Mucosa of descending colon (tissue), 3 donors: ENCODE measurements at regions not wholly inside any gene's neighbourhood (a gene's known extent, or its start where the extent isn't known, plus 50 kb on each side); places are given as distances from the start of the nearest gene placed in this dataset.

Experiments used
- ATAC-seq: fragments of 200-7000 bp; cut with Tn5 transposase; one replicate; pipeline ENCODE4 v1.9.1; 2020; ENCODE audit warnings: mild to moderate bottlenecking, moderate library complexity
- DNase-seq, 3 donors: peaks; one replicate each; pipeline ENCODE4 v3.0.0-alpha.2; 2020
- H3K36me3 ChIP-seq: fragments of 200-600 bp; one replicate; pipeline ENCODE4 v1.8.0; 2021; ENCODE audit warnings: low read depth, mild to moderate bottlenecking
- H3K4me1 ChIP-seq: fragments of 200-600 bp; one replicate; pipeline ENCODE4 v1.8.0; 2021; ENCODE audit warnings: low read depth, mild to moderate bottlenecking
- H3K4me3 ChIP-seq: fragments of 200-600 bp; one replicate; pipeline ENCODE4 v1.8.0; 2021; ENCODE audit warnings: mild to moderate bottlenecking
- H3K9me3 ChIP-seq: fragments of 200-600 bp; one replicate; pipeline ENCODE4 v1.8.0; 2021; ENCODE audit warnings: mild to moderate bottlenecking
- CTCF ChIP-seq: fragments of 200-600 bp; IDR thresholded peaks from one replicate; pipeline ENCODE4 v1.8.0; 2022; ENCODE audit warnings: antibody characterized with exemption, mild to moderate bottlenecking
- intact Hi-C, 2 donors: fragments of 100-400 bp; cut with DNase I in 1 of 2; cut with micrococcal nuclease in 1 of 2; formaldehyde crosslinking; loops; one replicate each; pipeline versions ENCODE4 v1.11.0 to v1.11.1; 2022; cut with DNase I, micrococcal nuclease
- donor health status: DM: no; HTN: no; CAD: no; lungs with moderate emphysema.
- donor health status: DM: no; HTN: no; CAD: no.
- donor health status: DM: no; HTN: yes; CAD: no.

GRCh38 chr9:118533101-118533500 is 828.9 kb downstream of the TLR4 start:
- no peaks in the 10 kb centered on the region for H3K9me3 ChIP-seq
- no peaks in the 10 kb centered on the region for H3K36me3 ChIP-seq
- no peaks in the 10 kb centered on the region for H3K4me1 ChIP-seq
- DNase-seq (no peak), ATAC-seq (no peak)
- H3K4me3 ChIP-seq: no peak overlapping the region
- no peak for TF ChIP-seq CTCF
- intact Hi-C loops: no loop called here

DNA sequence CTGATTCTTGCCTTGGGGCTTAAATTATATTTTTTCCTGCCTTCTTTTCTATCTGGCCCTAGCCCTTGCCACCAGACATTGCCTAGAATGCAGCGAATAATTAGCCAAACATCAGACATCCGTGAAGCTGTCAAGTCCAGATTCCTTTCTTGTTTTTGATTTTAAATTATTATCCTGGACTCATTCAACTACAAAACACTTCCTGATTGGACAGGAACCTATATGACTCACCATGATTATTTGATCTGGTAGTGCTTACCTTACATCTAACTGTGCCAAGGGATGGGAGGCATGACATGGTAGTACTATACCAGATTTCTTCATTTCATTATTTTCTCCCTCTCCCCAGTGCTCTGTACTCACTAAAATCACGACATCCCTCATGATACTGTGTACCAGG is 829.6 kb downstream of the TLR4 start:
- no peak for ATAC-seq
- intact Hi-C loops: no loop called here
- no peaks in the 10 kb centered on the region for H3K36me3 ChIP-seq

GRCh38 chr9:118536153-118536552 is 832.0 kb downstream of the TLR4 start:
- Histone ChIP-seq H3K36me3 (no peaks in the 10 kb centered on the region), H3K4me3 (no peak overlapping the region), H3K4me1 (no peaks in the 10 kb centered on the region), H3K9me3 (no peaks in the 10 kb centered on the region)
- ATAC-seq: no peak
- no peak for DNase-seq
- no peak for TF ChIP-seq CTCF
- intact Hi-C loops: no loop called here

More for the DNA sequence above, 829.6 kb downstream of the TLR4 start:
- no peak for DNase-seq
- TF ChIP-seq CTCF: no peak
- Histone ChIP-seq H3K4me3 (no peak overlapping the region), H3K9me3 (no peaks in the 10 kb centered on the region), H3K4me1 (no peaks in the 10 kb centered on the region)

- ATAC-seq: no peak
- intact Hi-C loops: no loop called here
- TF ChIP-seq CTCF: no peak
- Histone ChIP-seq H3K4me3 (no peak overlapping the region), H3K36me3 (no peaks in the 10 kb centered on the region), H3K9me3 (no peaks in the 10 kb centered on the region), H3K4me1 (no peaks in the 10 kb centered on the region)
- no peak for DNase-seq
These were observed 830.3 kb downstream of the BRINP1 start for GRCh38 chr9:118538959-118539358.

DNA sequence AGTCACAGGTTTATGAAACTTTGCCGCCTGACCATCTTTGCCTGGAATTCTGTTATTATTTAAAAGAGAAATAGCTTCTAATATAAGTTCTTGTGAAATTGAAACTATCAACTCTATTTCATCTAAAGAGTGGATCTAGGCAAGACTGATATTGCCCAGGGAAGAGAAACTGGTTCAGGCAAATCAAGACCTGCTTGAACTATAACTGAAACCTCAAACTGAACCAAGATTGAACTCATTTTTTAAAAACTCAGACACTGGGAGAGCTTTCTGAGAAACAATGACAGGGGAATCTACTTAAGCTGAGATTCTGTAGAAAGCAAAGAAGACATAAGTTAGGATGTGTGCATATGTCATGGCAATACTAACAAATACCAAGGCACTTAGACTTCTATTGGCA is 815.8 kb downstream of the BRINP1 start:
- Histone ChIP-seq H3K4me1 (no peaks in the 10 kb centered on the region), H3K9me3 (no peaks in the 10 kb centered on the region), H3K4me3 (no peak overlapping the region), H3K36me3 (no peaks in the 10 kb centered on the region)
- TF ChIP-seq CTCF: no peak
- ATAC-seq (no peak), DNase-seq (no peak)
- intact Hi-C loops: no loop called here

DNA sequence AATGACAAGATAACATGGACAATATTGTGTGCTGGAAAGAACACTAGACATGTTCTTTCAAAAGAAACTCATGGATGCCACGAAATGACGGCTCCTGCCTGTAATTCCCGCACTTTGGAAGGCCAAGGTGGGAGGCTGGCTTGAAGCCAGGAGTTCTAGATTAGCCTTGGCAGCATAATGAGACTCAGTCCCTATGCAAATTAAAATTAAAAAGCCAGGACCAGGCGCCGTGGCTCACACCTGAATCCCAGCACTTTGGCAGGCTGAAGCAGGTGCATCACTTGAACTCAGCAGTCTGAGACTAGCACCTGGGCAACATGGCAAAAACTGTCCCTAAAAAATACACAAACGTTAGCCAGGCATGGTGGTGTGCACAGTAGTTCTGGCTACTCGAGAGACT is 814.2 kb downstream of the BRINP1 start:
- Histone ChIP-seq H3K9me3 (no peaks in the 10 kb centered on the region), H3K4me3 (no peak overlapping the region), H3K4me1 (no peaks in the 10 kb centered on the region), H3K36me3 (no peaks in the 10 kb centered on the region)
- ATAC-seq (no peak), DNase-seq (no peak)
- intact Hi-C loops: no loop called here
- no peak for TF ChIP-seq CTCF
